ENCODE measurements at regions not wholly inside any gene's neighbourhood (a gene's known extent, or its start where the extent isn't known, plus 50 kb on each side); places are given as distances from the start of the nearest gene placed in this dataset.

DNA sequence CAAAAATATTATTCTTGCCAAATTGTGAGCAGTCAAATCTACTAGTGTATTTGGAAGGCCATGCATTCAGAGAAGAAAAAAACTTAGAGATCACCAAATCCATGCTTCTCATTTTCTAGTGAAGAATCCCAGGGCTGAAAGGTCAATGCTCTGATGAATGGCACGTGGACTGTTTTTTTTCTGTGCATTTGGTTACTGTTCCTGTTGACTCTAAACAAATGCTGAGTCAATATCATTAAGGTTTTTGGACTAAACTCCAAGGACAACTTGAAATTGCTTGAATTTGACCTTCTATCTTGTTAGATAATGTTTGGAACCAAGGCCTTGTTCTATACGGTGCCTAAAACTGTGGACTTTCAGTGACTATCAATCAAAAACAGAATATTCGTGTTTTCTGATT is 142.2 kb downstream of the OSTF1 start:
- no peaks in the 10 kb centered on the region for H3K4me1 ChIP-seq (ENCODE audit: control insufficient read depth in 1 of 2, insufficient read depth in 2 of 2, low read depth in 1 of 2, low read length in 1 of 2)
- no peaks in the 10 kb centered on the region for H3K79me2 ChIP-seq (ENCODE audit: insufficient read depth)
- no peak overlapping the region for H3K9ac ChIP-seq
- TF ChIP-seq YY1 (IDR thresholded peaks at IDR 0.05; ENCODE audit: low read depth) (no peak), TCF12 (IDR thresholded peaks at IDR 0.05) (no peak), FOXM1 (IDR thresholded peaks at IDR 0.05; ENCODE audit: low read depth) (no peak), CHD2 (IDR thresholded peaks at IDR 0.05; ENCODE audit: low read length, partially characterized antibody) (no peak), FOXJ3 (CRISPR knock-in tag; IDR thresholded peaks at IDR 0.05) (no peak), EZH2phosphoT487 (IDR thresholded peaks at IDR 0.05; ENCODE audit: borderline replicate concordance, low read depth) (no peak), RAD21 (IDR thresholded peaks at IDR 0.05; ENCODE audit: low read length) (no peak), GATA2 (CRISPR knock-in tag; IDR thresholded peaks at IDR 0.05) (no peak), EP300 (IDR thresholded peaks at IDR 0.05; ENCODE audit: borderline replicate concordance in 1 of 2, low read depth in 1 of 2, low read length in 1 of 2) (no peak), FOSL2 (IDR thresholded peaks at IDR 0.05; ENCODE audit: borderline replicate concordance, low read depth) (no peak), RCOR1 (IDR thresholded peaks at IDR 0.05; ENCODE audit: low read length) (no peak), ELF1 (IDR thresholded peaks at IDR 0.05) (no peak), JUND (IDR thresholded peaks at IDR 0.05) (no peak), SMC3 (IDR thresholded peaks at IDR 0.05; ENCODE audit: low read depth, low read length) (no peak)
- TF ChIP-seq, protein P1, sequence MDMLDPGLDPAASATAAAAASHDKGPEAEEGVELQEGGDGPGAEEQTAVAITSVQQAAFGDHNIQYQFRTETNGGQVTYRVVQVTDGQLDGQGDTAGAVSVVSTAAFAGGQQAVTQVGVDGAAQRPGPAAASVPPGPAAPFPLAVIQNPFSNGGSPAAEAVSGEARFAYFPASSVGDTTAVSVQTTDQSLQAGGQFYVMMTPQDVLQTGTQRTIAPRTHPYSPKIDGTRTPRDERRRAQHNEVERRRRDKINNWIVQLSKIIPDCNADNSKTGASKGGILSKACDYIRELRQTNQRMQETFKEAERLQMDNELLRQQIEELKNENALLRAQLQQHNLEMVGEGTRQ (IDR thresholded peaks at IDR 0.05; ENCODE audit: borderline replicate concordance, low read depth, low read length): no peak
- TF ChIP-seq, protein P2, sequence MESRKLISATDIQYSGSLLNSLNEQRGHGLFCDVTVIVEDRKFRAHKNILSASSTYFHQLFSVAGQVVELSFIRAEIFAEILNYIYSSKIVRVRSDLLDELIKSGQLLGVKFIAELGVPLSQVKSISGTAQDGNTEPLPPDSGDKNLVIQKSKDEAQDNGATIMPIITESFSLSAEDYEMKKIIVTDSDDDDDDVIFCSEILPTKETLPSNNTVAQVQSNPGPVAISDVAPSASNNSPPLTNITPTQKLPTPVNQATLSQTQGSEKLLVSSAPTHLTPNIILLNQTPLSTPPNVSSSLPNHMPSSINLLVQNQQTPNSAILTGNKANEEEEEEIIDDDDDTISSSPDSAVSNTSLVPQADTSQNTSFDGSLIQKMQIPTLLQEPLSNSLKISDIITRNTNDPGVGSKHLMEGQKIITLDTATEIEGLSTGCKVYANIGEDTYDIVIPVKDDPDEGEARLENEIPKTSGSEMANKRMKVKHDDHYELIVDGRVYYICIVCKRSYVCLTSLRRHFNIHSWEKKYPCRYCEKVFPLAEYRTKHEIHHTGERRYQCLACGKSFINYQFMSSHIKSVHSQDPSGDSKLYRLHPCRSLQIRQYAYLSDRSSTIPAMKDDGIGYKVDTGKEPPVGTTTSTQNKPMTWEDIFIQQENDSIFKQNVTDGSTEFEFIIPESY (IDR thresholded peaks at IDR 0.05; ENCODE audit: borderline replicate concordance, low read depth): no peak
- TF ChIP-seq, protein P3, sequence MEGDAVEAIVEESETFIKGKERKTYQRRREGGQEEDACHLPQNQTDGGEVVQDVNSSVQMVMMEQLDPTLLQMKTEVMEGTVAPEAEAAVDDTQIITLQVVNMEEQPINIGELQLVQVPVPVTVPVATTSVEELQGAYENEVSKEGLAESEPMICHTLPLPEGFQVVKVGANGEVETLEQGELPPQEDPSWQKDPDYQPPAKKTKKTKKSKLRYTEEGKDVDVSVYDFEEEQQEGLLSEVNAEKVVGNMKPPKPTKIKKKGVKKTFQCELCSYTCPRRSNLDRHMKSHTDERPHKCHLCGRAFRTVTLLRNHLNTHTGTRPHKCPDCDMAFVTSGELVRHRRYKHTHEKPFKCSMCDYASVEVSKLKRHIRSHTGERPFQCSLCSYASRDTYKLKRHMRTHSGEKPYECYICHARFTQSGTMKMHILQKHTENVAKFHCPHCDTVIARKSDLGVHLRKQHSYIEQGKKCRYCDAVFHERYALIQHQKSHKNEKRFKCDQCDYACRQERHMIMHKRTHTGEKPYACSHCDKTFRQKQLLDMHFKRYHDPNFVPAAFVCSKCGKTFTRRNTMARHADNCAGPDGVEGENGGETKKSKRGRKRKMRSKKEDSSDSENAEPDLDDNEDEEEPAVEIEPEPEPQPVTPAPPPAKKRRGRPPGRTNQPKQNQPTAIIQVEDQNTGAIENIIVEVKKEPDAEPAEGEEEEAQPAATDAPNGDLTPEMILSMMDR (IDR thresholded peaks at IDR 0.05): no peak
- TF ChIP-seq, protein P4, sequence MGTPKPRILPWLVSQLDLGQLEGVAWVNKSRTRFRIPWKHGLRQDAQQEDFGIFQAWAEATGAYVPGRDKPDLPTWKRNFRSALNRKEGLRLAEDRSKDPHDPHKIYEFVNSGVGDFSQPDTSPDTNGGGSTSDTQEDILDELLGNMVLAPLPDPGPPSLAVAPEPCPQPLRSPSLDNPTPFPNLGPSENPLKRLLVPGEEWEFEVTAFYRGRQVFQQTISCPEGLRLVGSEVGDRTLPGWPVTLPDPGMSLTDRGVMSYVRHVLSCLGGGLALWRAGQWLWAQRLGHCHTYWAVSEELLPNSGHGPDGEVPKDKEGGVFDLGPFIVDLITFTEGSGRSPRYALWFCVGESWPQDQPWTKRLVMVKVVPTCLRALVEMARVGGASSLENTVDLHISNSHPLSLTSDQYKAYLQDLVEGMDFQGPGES (IDR thresholded peaks at IDR 0.05; ENCODE audit: low read depth, low read length): no peak
- TF ChIP-seq, protein P5, sequence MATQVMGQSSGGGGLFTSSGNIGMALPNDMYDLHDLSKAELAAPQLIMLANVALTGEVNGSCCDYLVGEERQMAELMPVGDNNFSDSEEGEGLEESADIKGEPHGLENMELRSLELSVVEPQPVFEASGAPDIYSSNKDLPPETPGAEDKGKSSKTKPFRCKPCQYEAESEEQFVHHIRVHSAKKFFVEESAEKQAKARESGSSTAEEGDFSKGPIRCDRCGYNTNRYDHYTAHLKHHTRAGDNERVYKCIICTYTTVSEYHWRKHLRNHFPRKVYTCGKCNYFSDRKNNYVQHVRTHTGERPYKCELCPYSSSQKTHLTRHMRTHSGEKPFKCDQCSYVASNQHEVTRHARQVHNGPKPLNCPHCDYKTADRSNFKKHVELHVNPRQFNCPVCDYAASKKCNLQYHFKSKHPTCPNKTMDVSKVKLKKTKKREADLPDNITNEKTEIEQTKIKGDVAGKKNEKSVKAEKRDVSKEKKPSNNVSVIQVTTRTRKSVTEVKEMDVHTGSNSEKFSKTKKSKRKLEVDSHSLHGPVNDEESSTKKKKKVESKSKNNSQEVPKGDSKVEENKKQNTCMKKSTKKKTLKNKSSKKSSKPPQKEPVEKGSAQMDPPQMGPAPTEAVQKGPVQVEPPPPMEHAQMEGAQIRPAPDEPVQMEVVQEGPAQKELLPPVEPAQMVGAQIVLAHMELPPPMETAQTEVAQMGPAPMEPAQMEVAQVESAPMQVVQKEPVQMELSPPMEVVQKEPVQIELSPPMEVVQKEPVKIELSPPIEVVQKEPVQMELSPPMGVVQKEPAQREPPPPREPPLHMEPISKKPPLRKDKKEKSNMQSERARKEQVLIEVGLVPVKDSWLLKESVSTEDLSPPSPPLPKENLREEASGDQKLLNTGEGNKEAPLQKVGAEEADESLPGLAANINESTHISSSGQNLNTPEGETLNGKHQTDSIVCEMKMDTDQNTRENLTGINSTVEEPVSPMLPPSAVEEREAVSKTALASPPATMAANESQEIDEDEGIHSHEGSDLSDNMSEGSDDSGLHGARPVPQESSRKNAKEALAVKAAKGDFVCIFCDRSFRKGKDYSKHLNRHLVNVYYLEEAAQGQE (IDR thresholded peaks at IDR 0.05; ENCODE audit: low read depth, low read length): no peak
- no peaks in the 10 kb centered on the region for H3K9me3 ChIP-seq
- ChIA-PET POLR2A (no interaction called here), CTCF (no interaction called here)
- 9% methylated on average over 3 of the region's 3 CpGs for WGBS (ENCODE audit: low lambda C conversion rate)
- no peaks in the 10 kb centered on the region for H3K36me3 ChIP-seq (replicated peaks in 1 of 2; ENCODE audit: control insufficient read depth in 1 of 2, insufficient read depth in 2 of 2, low read length in 1 of 2)
- no peak overlapping the region for H3K27ac ChIP-seq (ENCODE audit: low read depth in 2 of 2, low read length in 1 of 2)
- no peak overlapping the region for H3K4me3 ChIP-seq (ENCODE audit: low read depth in 2 of 2, low read length in 1 of 2)
- no peaks in the 10 kb centered on the region for H4K20me1 ChIP-seq (ENCODE audit: insufficient read depth)
- H3K9me2 ChIP-seq: no peaks in the 10 kb centered on the region
- H2AFZ ChIP-seq (ENCODE audit: low read depth): no peak overlapping the region
- H3K27me3 ChIP-seq (ENCODE audit: insufficient read depth): no peaks in the 10 kb centered on the region
- no peak for DNase-seq
- no peak overlapping the region for H3K4me2 ChIP-seq
- no peaks in the 10 kb centered on the region for H3F3A ChIP-seq (replicated peaks; ENCODE audit: insufficient read depth)
